Keratinocyte (primary cell): ENCODE measurements at regions not wholly inside any gene's neighbourhood (a gene's known extent, or its start where the extent isn't known, plus 50 kb on each side); places are given as distances from the start of the nearest gene placed in this dataset.

Experiments used
- DNase-seq: peaks from one replicate; pipeline ENCODE4 v3.0.0-alpha.2; 2011; ENCODE audit warnings: low read depth, missing footprints, low spot score
- FAIRE-seq: peaks from 2 replicates; lab custom pipeline; 2011; peaks lifted over from hg19 to GRCh38; lab: Jason Lieb, UNC
- H2AFZ ChIP-seq: 2 replicates; pipeline ENCODE4 v1.6.0; 2012; ENCODE audit warnings: low read length, control low read depth, inconsistent platforms; ENCODE audit not compliant: control insufficient read depth
- H3K27ac ChIP-seq: 2 replicates; pipeline ENCODE4 v1.5.1; 2011; ENCODE audit warnings: low read length; ENCODE audit not compliant: control insufficient read depth, insufficient read depth
- H3K27me3 ChIP-seq: 3 replicates; pipeline ENCODE4 v1.6.0; 2011; ENCODE audit warnings: low read length; ENCODE audit not compliant: control insufficient read depth, insufficient read depth; ENCODE audit errors: extremely low read depth
- H3K36me3 ChIP-seq, 2 experiments: 2 replicates in 1 of 2; 3 replicates in 1 of 2; pipeline ENCODE4 v1.5.1; 2011; ENCODE audit warnings: low read length in 2 of 2, mild to moderate bottlenecking in 1 of 2; ENCODE audit not compliant: control insufficient read depth in 2 of 2, insufficient read depth in 2 of 2; ENCODE audit errors: extremely low read depth in 1 of 2
- H3K4me1 ChIP-seq: 3 replicates; pipeline ENCODE4 v1.5.1; 2011; ENCODE audit warnings: low read length; ENCODE audit not compliant: control insufficient read depth, insufficient read depth; ENCODE audit errors: extremely low read depth
- H3K4me2 ChIP-seq: 3 replicates; pipeline ENCODE4 v1.6.0; 2011; ENCODE audit warnings: low read depth, low read length; ENCODE audit not compliant: control insufficient read depth, insufficient read depth; ENCODE audit errors: extremely low read depth
- H3K4me3 ChIP-seq, 3 experiments: fragments of 200-600 bp in 1 of 3; sonication (generic) in 1 of 3; 2 replicates in 2 of 3; 3 replicates in 1 of 3; pipeline ENCODE4 v1.5.1; 2011 to 2016; ENCODE audit warnings: low read length in 3 of 3, mild to moderate bottlenecking in 3 of 3, control low read depth in 2 of 3, inconsistent platforms in 1 of 3, low read depth in 1 of 3, mixed read lengths in 1 of 3, mixed run types in 1 of 3, moderate library complexity in 1 of 3; ENCODE audit not compliant: control insufficient read depth in 2 of 3, insufficient read depth in 2 of 3; ENCODE audit errors: extremely low read depth in 1 of 3
- H3K79me2 ChIP-seq: 2 replicates; pipeline ENCODE4 v1.6.0; 2012; ENCODE audit warnings: low read length; ENCODE audit not compliant: control insufficient read depth, insufficient read depth
- H3K9ac ChIP-seq: 3 replicates; pipeline ENCODE4 v1.6.0; 2011; ENCODE audit warnings: low read length; ENCODE audit not compliant: control insufficient read depth, insufficient read depth; ENCODE audit errors: extremely low read depth
- H3K9me1 ChIP-seq: 3 replicates; pipeline ENCODE4 v1.6.0; 2011; ENCODE audit warnings: low read length; ENCODE audit not compliant: control insufficient read depth, insufficient read depth; ENCODE audit errors: extremely low read depth
- H3K9me3 ChIP-seq: 2 replicates; pipeline ENCODE4 v1.5.1; 2012; ENCODE audit warnings: low read depth, low read length; ENCODE audit not compliant: control insufficient read depth
- H4K20me1 ChIP-seq: 3 replicates; pipeline ENCODE4 v1.6.0; 2011; ENCODE audit warnings: low read length; ENCODE audit not compliant: control insufficient read depth, insufficient read depth; ENCODE audit errors: extremely low read depth
- EZH2 ChIP-seq: IDR thresholded peaks from one replicate; pipeline ENCODE4 v1.6.1; 2012; ENCODE audit warnings: inconsistent platforms, mild to moderate bottlenecking, low read length, moderate library complexity
- dilution Hi-C: fragments of 300-500 bp; cut with MboI; formaldehyde crosslinking; loops from one replicate; pipeline ENCODE4 v1.7.0; 2020; ENCODE audit warnings: low sequenced_read_pairs; ENCODE audit not compliant: extremely low pct_ligation_motif_present
- TF ChIP-seq, protein P1 (sequence below), 3 experiments: IDR thresholded peaks in 1 of 3; conservative IDR thresholded peaks in 1 of 3; optimal IDR thresholded peaks in 1 of 3; 2 replicates in 2 of 3; 3 replicates in 1 of 3; pipeline versions ENCODE3 to v1.5.1; 2011; ENCODE audit warnings: low read length in 3 of 3, mild to moderate bottlenecking in 3 of 3, moderate library complexity in 2 of 3, control low read depth in 1 of 3, inconsistent platforms in 1 of 3; ENCODE audit not compliant: insufficient read depth in 2 of 3; ENCODE audit errors: extremely low read depth in 1 of 3

DNA sequence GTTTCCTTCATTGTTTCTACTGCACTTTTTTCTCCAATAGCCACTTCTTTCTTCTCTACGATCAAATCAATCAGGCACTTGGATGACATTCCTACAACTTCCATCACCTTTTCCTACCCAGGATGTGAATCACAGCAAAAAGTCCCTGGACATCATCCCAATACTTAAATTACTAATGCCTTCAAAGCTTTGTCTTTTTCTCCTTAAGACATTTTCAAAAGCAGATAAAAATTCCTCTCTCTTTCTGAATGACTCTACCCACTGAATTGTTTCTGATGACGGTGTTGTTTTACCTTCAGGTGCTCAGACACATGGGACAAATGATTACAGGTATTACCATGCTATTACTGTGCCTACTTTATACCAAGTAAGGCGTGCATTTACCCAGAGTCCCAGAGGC is 500.9 kb downstream of the FBXO15 start:
- Histone ChIP-seq H2AFZ (no peak overlapping the region), H4K20me1 (no peaks in the 10 kb centered on the region), H3K9ac (peak overlapping the region; percentile 26), H3K4me1 (peaks cover 34% of the 10 kb centered on the region), H3K36me3 (no peaks in the 10 kb centered on the region), H3K9me1 (no peaks in the 10 kb centered on the region), H3K4me2 (peak overlapping the region; percentile 42), H3K27me3 (no peaks in the 10 kb centered on the region), H3K9me3 (no peaks in the 10 kb centered on the region), H3K27ac (peak overlapping the region; percentile 84), H3K4me3 (no peak overlapping the region), H3K79me2 (no peaks in the 10 kb centered on the region)
- no peak for TF ChIP-seq EZH2
- TF ChIP-seq, protein P1, sequence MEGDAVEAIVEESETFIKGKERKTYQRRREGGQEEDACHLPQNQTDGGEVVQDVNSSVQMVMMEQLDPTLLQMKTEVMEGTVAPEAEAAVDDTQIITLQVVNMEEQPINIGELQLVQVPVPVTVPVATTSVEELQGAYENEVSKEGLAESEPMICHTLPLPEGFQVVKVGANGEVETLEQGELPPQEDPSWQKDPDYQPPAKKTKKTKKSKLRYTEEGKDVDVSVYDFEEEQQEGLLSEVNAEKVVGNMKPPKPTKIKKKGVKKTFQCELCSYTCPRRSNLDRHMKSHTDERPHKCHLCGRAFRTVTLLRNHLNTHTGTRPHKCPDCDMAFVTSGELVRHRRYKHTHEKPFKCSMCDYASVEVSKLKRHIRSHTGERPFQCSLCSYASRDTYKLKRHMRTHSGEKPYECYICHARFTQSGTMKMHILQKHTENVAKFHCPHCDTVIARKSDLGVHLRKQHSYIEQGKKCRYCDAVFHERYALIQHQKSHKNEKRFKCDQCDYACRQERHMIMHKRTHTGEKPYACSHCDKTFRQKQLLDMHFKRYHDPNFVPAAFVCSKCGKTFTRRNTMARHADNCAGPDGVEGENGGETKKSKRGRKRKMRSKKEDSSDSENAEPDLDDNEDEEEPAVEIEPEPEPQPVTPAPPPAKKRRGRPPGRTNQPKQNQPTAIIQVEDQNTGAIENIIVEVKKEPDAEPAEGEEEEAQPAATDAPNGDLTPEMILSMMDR (optimal IDR thresholded peaks at IDR 0.05 in 1 of 3, IDR thresholded peaks at IDR 0.05 in 1 of 3, conservative IDR thresholded peaks at IDR 0.05 in 1 of 3; ENCODE audit: extremely low read depth in 1 of 3, insufficient read depth in 2 of 3, low read length in 3 of 3): no peak
- dilution Hi-C loops: no loop called here
- DNase-seq (peak; percentile 36), FAIRE-seq (peak; percentile 97)

DNA sequence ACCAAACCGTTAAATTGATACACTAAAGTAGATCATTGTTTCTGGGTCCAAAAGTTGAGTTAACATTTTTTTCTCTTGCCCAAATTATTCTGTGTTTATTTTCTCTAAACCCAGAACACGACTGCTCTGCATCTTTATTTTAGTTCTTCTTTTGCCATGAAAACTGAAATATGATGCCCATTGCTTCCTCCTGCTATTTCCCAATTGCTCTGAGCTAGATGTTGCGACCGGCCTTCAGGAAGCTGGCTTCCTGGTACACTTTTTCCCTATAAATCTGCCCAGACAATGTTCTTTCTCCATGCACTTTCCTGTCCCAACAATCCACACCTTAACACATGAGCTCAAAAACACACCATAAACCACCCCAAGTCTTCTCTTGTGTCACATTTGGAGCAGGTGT is 501.4 kb downstream of the FBXO15 start:
- no peaks in the 10 kb centered on the region for H3K27me3 ChIP-seq
- H3K9me1 ChIP-seq: no peaks in the 10 kb centered on the region
- peak overlapping the region; percentile 14 for H2AFZ ChIP-seq
- no peak for DNase-seq
- H3K27ac ChIP-seq: peak overlapping the region; percentile 84
- H3K9me3 ChIP-seq: no peaks in the 10 kb centered on the region
- H3K4me1 ChIP-seq: peaks cover 34% of the 10 kb centered on the region
- no peaks in the 10 kb centered on the region for H3K36me3 ChIP-seq
- dilution Hi-C loops: no loop called here
- no peak overlapping the region for H3K4me3 ChIP-seq
- no peak for FAIRE-seq
- no peak for TF ChIP-seq EZH2
- TF ChIP-seq, protein P1 (optimal IDR thresholded peaks at IDR 0.05 in 1 of 3, IDR thresholded peaks at IDR 0.05 in 1 of 3, conservative IDR thresholded peaks at IDR 0.05 in 1 of 3; ENCODE audit: extremely low read depth in 1 of 3, insufficient read depth in 2 of 3, low read length in 3 of 3): no peak
- H3K79me2 ChIP-seq: no peaks in the 10 kb centered on the region
- peak overlapping the region; percentile 40 for H3K9ac ChIP-seq
- H3K4me2 ChIP-seq: peak overlapping the region; percentile 42
- H4K20me1 ChIP-seq: no peaks in the 10 kb centered on the region
